Esophagus (tissue), 2 donors: ENCODE measurements at regions not wholly inside any gene's neighbourhood (a gene's known extent, or its start where the extent isn't known, plus 50 kb on each side); places are given as distances from the start of the nearest gene placed in this dataset.

Experiments used
- H3K27ac ChIP-seq, 2 donors: one replicate each; pipeline ENCODE4 v1.5.1; 2013; ENCODE audit warnings: low read depth in 2 of 2, mild to moderate bottlenecking in 2 of 2, inconsistent platforms in 1 of 2, low read length in 1 of 2, moderate library complexity in 1 of 2
- H3K27me3 ChIP-seq, 2 donors: one replicate each; pipeline ENCODE4 v1.6.1; 2013; ENCODE audit warnings: low read length in 2 of 2, control low read depth in 1 of 2, mild to moderate bottlenecking in 1 of 2; ENCODE audit not compliant: insufficient read depth in 2 of 2, control insufficient read depth in 1 of 2
- H3K36me3 ChIP-seq, 2 donors: one replicate each; pipeline ENCODE4 v1.6.1; 2013; ENCODE audit warnings: low read length in 1 of 2; ENCODE audit not compliant: control insufficient read depth in 2 of 2, insufficient read depth in 2 of 2
- H3K4me1 ChIP-seq, 2 donors: one replicate each; pipeline ENCODE4 v1.6.1; 2013; ENCODE audit warnings: low read length in 1 of 2; ENCODE audit not compliant: control insufficient read depth in 2 of 2, insufficient read depth in 2 of 2
- H3K4me3 ChIP-seq, 2 donors: one replicate each; pipeline ENCODE4 v1.5.1; 2013; ENCODE audit warnings: low read length in 2 of 2, mild to moderate bottlenecking in 2 of 2, low read depth in 1 of 2, moderate library complexity in 1 of 2
- H3K9me3 ChIP-seq, 2 donors: one replicate each; pipeline ENCODE4 v1.6.1; 2013; ENCODE audit warnings: mild to moderate bottlenecking in 2 of 2, low read depth in 1 of 2, low read length in 1 of 2, moderate library complexity in 1 of 2; ENCODE audit not compliant: control insufficient read depth in 2 of 2, insufficient read depth in 1 of 2
- WGBS, 2 donors: extraction: QIAGEN DNeasy Blood & Tissue Kit; methylation state at CpG; one replicate each; pipeline ENCODE4 v1.1.7; 2013; 5-methylcytosine and 5-hydroxymethylcytosine counted together
- donor health status: healthy with polysubstance abuse.
- donor health status: Bipolar disorder and iron deficiency.

GRCh38 chr20:56788671-56789610 lies 159.8 kb downstream of the TFAP2C start:
- no peaks in the 10 kb centered on the region for H3K36me3 ChIP-seq
- no peak overlapping the region for H3K4me3 ChIP-seq
- H3K27me3 ChIP-seq = no peaks in the 10 kb centered on the region
- H3K27ac ChIP-seq = peak overlapping the region; percentile 0 to 80
- H3K9me3 ChIP-seq = no peaks in the 10 kb centered on the region
- WGBS, 2 donors = 77 to 84% methylated on average over 6 of the region's 6 CpGs
- H3K4me1 ChIP-seq = peaks cover 0 to 2% of the 10 kb centered on the region in 2 donors

DNA sequence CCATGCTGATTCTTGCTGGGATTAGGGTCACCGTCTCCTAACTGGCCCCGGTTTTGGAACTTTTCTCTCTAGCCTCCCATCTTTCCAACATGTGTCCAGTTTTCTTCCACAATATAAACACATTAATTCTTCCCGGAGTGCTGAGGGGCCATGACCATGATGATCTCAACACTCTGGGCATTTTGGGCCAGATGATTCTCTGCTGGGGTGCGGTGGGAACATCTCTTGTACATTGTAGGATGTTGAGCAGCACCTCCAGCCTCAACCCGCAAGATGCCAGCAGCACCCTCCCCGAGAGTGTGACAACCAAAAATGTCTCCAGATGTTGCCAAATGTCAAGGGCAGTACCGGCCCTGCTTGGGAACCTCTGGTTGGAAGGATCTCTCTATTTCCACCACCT lies 164.8 kb downstream of the TFAP2C start:
- H3K4me3 ChIP-seq = no peak overlapping the region
- H3K27ac ChIP-seq = no peak overlapping the region
- H3K27me3 ChIP-seq = no peaks in the 10 kb centered on the region
- no peaks in the 10 kb centered on the region for H3K36me3 ChIP-seq
- no peaks in the 10 kb centered on the region for H3K4me1 ChIP-seq
- peaks cover 0 to 3% of the 10 kb centered on the region in 2 donors for H3K9me3 ChIP-seq
- WGBS, 2 donors = 74 to 79% methylated on average over 7 of the region's 7 CpGs

DNA sequence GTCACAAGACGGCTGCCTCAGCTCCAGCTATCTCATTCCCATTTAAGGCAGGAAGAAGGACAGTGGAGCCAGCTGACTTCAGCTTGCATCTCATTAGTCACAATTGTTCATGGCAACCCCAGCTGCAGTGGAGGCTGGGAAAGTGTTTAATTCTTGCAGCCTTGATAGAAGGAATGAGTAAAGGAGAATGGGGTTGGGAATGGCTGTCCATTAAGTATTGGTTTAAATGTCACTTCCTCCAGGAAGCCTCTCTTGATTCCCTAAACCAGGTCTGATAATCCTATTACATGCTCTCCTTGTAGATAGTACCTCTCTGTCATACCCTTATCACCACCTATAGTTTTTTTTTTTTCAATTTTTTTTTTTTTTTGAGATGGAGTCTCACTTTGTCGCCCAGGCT lies 166.4 kb downstream of the TFAP2C start:
- H3K36me3 ChIP-seq = no peaks in the 10 kb centered on the region
- H3K9me3 ChIP-seq = peaks cover 0 to 9% of the 10 kb centered on the region in 2 donors
- WGBS, 2 donors = 88 to 98% methylated on average over 2 of the region's 2 CpGs
- no peak overlapping the region for H3K27ac ChIP-seq
- no peaks in the 10 kb centered on the region for H3K4me1 ChIP-seq
- no peaks in the 10 kb centered on the region for H3K27me3 ChIP-seq
- no peak overlapping the region for H3K4me3 ChIP-seq

- WGBS, 2 donors = 60 to 63% methylated on average over 3 of the region's 3 CpGs
- Histone ChIP-seq H3K4me1 (no peaks in the 10 kb centered on the region), H3K27me3 (no peaks in the 10 kb centered on the region), H3K27ac (no peak overlapping the region), H3K9me3 (peaks cover 0 to 9% of the 10 kb centered on the region in 2 donors), H3K4me3 (no peak overlapping the region), H3K36me3 (no peaks in the 10 kb centered on the region)
These were observed 167.2 kb downstream of the TFAP2C start for GRCh38 chr20:56796345-56796744.

GRCh38 chr20:56797023-56797422 lies 167.9 kb downstream of the TFAP2C start:
- WGBS, 2 donors = 48 to 54% methylated on average over 2 of the region's 2 CpGs

DNA sequence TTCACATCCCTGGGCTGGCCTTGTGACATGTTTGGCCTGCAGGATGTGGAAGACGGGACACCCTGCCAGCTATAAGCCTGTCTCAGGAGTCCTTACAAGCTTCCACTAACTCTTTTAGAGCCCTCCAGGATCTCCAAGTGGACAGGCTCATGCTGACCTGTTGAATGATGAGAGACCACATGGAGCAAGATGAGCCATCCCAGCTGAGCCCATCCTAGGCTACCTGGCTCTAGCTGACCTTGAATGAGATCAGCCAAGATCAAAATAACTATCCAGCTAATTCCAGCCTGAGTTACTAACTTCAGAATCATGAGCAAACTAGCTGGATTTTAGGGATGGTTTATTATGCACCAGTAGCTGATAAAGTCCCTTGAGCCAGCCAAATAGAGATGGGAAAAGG lies 169.5 kb downstream of the TFAP2C start:
- Histone ChIP-seq H3K27me3 (no peaks in the 10 kb centered on the region), H3K36me3 (no peaks in the 10 kb centered on the region), H3K27ac (no peak overlapping the region), H3K9me3 (peaks cover 0 to 9% of the 10 kb centered on the region in 2 donors), H3K4me1 (no peaks in the 10 kb centered on the region), H3K4me3 (no peak overlapping the region)
- WGBS, 2 donors = 83% methylated on average over 1 of the region's 1 CpG

More at GRCh38 chr20:56797023-56797422, 167.9 kb downstream of the TFAP2C start:
- Histone ChIP-seq H3K4me1 (no peaks in the 10 kb centered on the region), H3K4me3 (no peak overlapping the region), H3K36me3 (no peaks in the 10 kb centered on the region), H3K27me3 (no peaks in the 10 kb centered on the region), H3K9me3 (peaks cover 0 to 9% of the 10 kb centered on the region in 2 donors), H3K27ac (no peak overlapping the region)

- WGBS, 2 donors = 88 to 97% methylated on average over 2 of the region's 2 CpGs
- Histone ChIP-seq H3K27me3 (no peaks in the 10 kb centered on the region), H3K9me3 (peaks cover 0 to 9% of the 10 kb centered on the region in 2 donors)
These were observed 170.1 kb downstream of the TFAP2C start for GRCh38 chr20:56799187-56799586.

GRCh38 chr20:56800088-56800487 lies 171.0 kb downstream of the TFAP2C start:
- peaks cover 3 to 6% of the 10 kb centered on the region in 2 donors for H3K4me1 ChIP-seq
- peaks cover 0 to 9% of the 10 kb centered on the region in 2 donors for H3K9me3 ChIP-seq
- H3K27ac ChIP-seq = no peak overlapping the region
- WGBS, 2 donors = 64 to 76% methylated on average over 4 of the region's 4 CpGs
- H3K4me3 ChIP-seq = no peak overlapping the region
- no peaks in the 10 kb centered on the region for H3K36me3 ChIP-seq
- H3K27me3 ChIP-seq = no peaks in the 10 kb centered on the region

More at GRCh38 chr20:56799187-56799586, 170.1 kb downstream of the TFAP2C start:
- Histone ChIP-seq H3K36me3 (no peaks in the 10 kb centered on the region), H3K27ac (no peak overlapping the region), H3K4me1 (no peaks in the 10 kb centered on the region), H3K4me3 (no peak overlapping the region)

DNA sequence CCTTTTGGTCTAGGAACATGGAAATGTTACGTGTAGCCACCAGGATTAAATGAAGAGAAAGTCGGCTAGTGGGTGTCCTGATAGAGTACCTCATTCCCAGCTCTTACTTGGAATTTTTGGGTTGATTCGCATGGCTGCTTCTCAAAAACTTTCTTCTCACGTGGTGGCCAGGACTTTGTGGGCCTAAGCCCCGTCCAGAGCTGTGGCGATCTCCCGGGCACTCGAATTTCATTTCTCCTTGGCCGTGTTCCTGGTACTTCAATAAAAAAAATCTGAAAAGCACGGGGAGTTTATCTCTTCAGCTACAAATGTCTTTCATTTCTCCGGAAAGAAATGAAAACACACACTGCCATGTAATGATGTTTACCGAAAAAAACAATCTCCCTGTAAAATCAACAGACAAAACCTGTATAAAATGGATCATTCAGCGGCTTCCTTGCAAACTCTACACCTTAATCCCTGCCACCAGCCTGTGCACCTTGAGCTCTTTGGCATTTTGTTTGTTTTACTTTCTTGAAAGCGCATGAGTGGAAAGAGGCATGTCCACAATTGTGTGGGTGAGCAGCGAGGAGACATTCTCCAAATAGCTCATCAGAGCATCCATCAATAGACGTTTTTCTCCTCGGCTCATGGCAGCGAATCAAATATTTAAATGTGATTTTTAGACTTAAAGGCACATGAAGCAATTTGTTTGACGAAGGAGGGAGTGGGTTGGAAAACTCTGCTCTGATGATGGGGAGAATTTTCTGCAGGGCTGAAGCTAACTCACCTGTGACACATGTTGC lies 173.1 kb downstream of the TFAP2C start:
- 30 to 36% methylated on average over 19 of the region's 19 CpGs for WGBS, 2 donors
- H3K9me3 ChIP-seq = peaks cover 0 to 9% of the 10 kb centered on the region in 2 donors
- no peak overlapping the region for H3K27ac ChIP-seq
- no peaks in the 10 kb centered on the region for H3K27me3 ChIP-seq
- H3K36me3 ChIP-seq = no peaks in the 10 kb centered on the region
- peaks cover 3 to 11% of the 10 kb centered on the region in 2 donors for H3K4me1 ChIP-seq
- H3K4me3 ChIP-seq = no peak overlapping the region
